HL-60 (cell line): ENCODE measurements at regions not wholly inside any gene's neighbourhood (a gene's known extent, or its start where the extent isn't known, plus 50 kb on each side); places are given as distances from the start of the nearest gene placed in this dataset.

ENCODE experiments used
- DNase-seq, 2 experiments: peaks; one replicate each; pipeline ENCODE4 v3.0.0-alpha.2; 2010 to 2020; ENCODE audit warnings: low read depth in 1 of 2, low spot score in 1 of 2
- H3K27ac ChIP-seq: fragments of 250-450 bp; sonication (Bioruptor Pico); replicated peaks from 2 replicates; pipeline ENCODE4 v1.5.1; 2020; ENCODE audit warnings: mild to moderate bottlenecking, moderate library complexity
- H3K27me3 ChIP-seq: fragments of 250-450 bp; sonication (Bioruptor Pico); 2 replicates; pipeline ENCODE4 v1.5.1; 2021; ENCODE audit warnings: mild to moderate bottlenecking, moderate library complexity; ENCODE audit not compliant: insufficient read depth, poor library complexity, severe bottlenecking
- H3K4me3 ChIP-seq: replicated peaks from 2 replicates; pipeline ENCODE4 v1.5.1; 2011; ENCODE audit warnings: mild to moderate bottlenecking, control low read depth, low read length; ENCODE audit not compliant: insufficient read depth
- GABPA ChIP-seq: IDR thresholded peaks from 2 replicates; pipeline ENCODE4 v1.6.1; 2012; ENCODE audit warnings: low read depth
- POLR2AphosphoS5 ChIP-seq: IDR thresholded peaks from 2 replicates; pipeline ENCODE4 v1.6.1; 2012; ENCODE audit warnings: low read depth
- REST ChIP-seq: IDR thresholded peaks from 2 replicates; pipeline ENCODE4 v1.6.1; 2012; ENCODE audit warnings: low read depth; ENCODE audit not compliant: insufficient replicate concordance
- SPI1 ChIP-seq: IDR thresholded peaks from 2 replicates; pipeline ENCODE4 v1.6.1; 2012; ENCODE audit warnings: low read depth, mild to moderate bottlenecking, borderline replicate concordance
- TF ChIP-seq, protein P1 (sequence below): IDR thresholded peaks from one replicate; pipeline ENCODE4 v1.5.1; 2011; ENCODE audit warnings: low read length, control low read depth, inconsistent platforms; ENCODE audit not compliant: insufficient read depth

GRCh38 chr16:54792811-54793210 lies 137.9 kb upstream of the IRX5 start:
- H3K4me3 ChIP-seq = no peak overlapping the region
- no peak for TF ChIP-seq SPI1
- no peak for TF ChIP-seq GABPA
- TF ChIP-seq REST = no peak
- TF ChIP-seq, protein P1, sequence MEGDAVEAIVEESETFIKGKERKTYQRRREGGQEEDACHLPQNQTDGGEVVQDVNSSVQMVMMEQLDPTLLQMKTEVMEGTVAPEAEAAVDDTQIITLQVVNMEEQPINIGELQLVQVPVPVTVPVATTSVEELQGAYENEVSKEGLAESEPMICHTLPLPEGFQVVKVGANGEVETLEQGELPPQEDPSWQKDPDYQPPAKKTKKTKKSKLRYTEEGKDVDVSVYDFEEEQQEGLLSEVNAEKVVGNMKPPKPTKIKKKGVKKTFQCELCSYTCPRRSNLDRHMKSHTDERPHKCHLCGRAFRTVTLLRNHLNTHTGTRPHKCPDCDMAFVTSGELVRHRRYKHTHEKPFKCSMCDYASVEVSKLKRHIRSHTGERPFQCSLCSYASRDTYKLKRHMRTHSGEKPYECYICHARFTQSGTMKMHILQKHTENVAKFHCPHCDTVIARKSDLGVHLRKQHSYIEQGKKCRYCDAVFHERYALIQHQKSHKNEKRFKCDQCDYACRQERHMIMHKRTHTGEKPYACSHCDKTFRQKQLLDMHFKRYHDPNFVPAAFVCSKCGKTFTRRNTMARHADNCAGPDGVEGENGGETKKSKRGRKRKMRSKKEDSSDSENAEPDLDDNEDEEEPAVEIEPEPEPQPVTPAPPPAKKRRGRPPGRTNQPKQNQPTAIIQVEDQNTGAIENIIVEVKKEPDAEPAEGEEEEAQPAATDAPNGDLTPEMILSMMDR = no peak
- no peak for TF ChIP-seq POLR2AphosphoS5
- no peak for DNase-seq
- H3K27ac ChIP-seq = no peak overlapping the region
- H3K27me3 ChIP-seq = no peaks in the 10 kb centered on the region

GRCh38 chr16:54787045-54787444 lies 143.6 kb upstream of the IRX5 start:
- Histone ChIP-seq H3K27me3 (no peaks in the 10 kb centered on the region), H3K4me3 (no peak overlapping the region), H3K27ac (no peak overlapping the region)
- TF ChIP-seq SPI1 (no peak), GABPA (no peak), REST (no peak), POLR2AphosphoS5 (no peak)
- TF ChIP-seq, protein P1 = no peak
- DNase-seq = no peak

DNA sequence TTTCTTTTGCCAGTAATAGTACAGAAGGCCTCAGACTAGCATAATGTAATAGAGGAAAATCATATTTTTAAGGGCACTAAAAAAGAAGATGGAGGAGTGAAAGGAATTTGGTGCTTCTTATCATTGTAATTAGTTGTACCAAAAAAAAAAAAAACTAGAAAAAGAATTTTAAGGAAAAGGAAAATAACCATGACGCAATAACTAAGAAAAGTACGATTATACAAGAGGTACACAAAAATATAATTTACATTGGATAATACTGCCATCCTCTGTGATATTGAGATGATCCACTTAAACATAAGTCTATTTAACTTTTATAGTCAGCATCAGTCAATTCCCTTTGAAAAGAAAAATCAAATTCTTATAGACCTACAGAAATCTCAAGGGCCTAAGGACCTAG lies 146.7 kb upstream of the IRX5 start:
- TF ChIP-seq REST (no peak), SPI1 (no peak), GABPA (no peak), POLR2AphosphoS5 (no peak)
- TF ChIP-seq, protein P1 = no peak
- DNase-seq = no peak
- no peak overlapping the region for H3K4me3 ChIP-seq
- no peaks in the 10 kb centered on the region for H3K27me3 ChIP-seq
- H3K27ac ChIP-seq = no peak overlapping the region
